ENCODE measurements at regions not wholly inside any gene's neighbourhood (a gene's known extent, or its start where the extent isn't known, plus 50 kb on each side); places are given as distances from the start of the nearest gene placed in this dataset.
A peak's percentile ranks its signal among the peaks of the same experiment; 100 is the strongest.
"Not testable (repeated sequence)": the region's sequence is repeated elsewhere in the genome, so short reads cannot be mapped to it uniquely, and the experiment has no call there.

GRCh38 chr7:114076392-114077157, 157.8 kb upstream of the PPP1R3A start:
- H3K27ac ChIP-seq (ENCODE audit: low read depth, low read length); H3K18ac ChIP-seq (ENCODE audit: low read length); H3K4me3 ChIP-seq (ENCODE audit: low read depth, low read length); H3K4ac ChIP-seq (ENCODE audit: low read depth, low read length); H3K79me1 ChIP-seq (ENCODE audit: low read length); H3K79me2 ChIP-seq (ENCODE audit: control insufficient read depth, insufficient read depth, low read length, poor library complexity); H2BK120ac ChIP-seq (ENCODE audit: insufficient read depth, low read length, poor library complexity); DNase-seq; H2AK5ac ChIP-seq (ENCODE audit: low read length); H3K14ac ChIP-seq (ENCODE audit: low read length); H4K8ac ChIP-seq (ENCODE audit: low read depth, low read length); H2BK12ac ChIP-seq (ENCODE audit: low read length); H2BK5ac ChIP-seq (ENCODE audit: low read depth, low read length, poor library complexity); H3K4me1 ChIP-seq (ENCODE audit: control insufficient read depth in 1 of 2, insufficient read depth in 2 of 2, low read length in 2 of 2); H3K9me3 ChIP-seq (ENCODE audit: insufficient read depth, low read depth, low read length); H3K23ac ChIP-seq (ENCODE audit: low read length); H3K36me3 ChIP-seq (ENCODE audit: control insufficient read depth in 1 of 2, insufficient read depth in 2 of 2, low read length in 2 of 2); H4K12ac ChIP-seq (ENCODE audit: low read depth, low read length); H2AFZ ChIP-seq (ENCODE audit: insufficient read depth, low read length, poor library complexity); H3K4me2 ChIP-seq (ENCODE audit: low read length); H3K27me3 ChIP-seq (ENCODE audit: insufficient read depth, low read length); H4K91ac ChIP-seq (ENCODE audit: low read depth, low read length); H3K9ac ChIP-seq (ENCODE audit: low read length): not testable (repeated sequence)
- no CpG with 5 or more reads among the region's 38 CpGs for WGBS (ENCODE audit: extremely low coverage, insufficient coverage, insufficient read length)

- no peak overlapping the region for H3K14ac ChIP-seq (ENCODE audit: low read length)
- no peaks in the 10 kb centered on the region for H3K36me3 ChIP-seq (ENCODE audit: control insufficient read depth in 1 of 2, insufficient read depth in 2 of 2, low read length in 2 of 2)
- H2BK5ac ChIP-seq (ENCODE audit: low read depth, low read length, poor library complexity), result no peak overlapping the region
- no peak overlapping the region for H3K9ac ChIP-seq (ENCODE audit: low read length)
- no peak overlapping the region for H4K12ac ChIP-seq (ENCODE audit: low read depth, low read length)
- no peak overlapping the region for H3K4me2 ChIP-seq (ENCODE audit: low read length)
- no peak for DNase-seq
- H3K18ac ChIP-seq (ENCODE audit: low read length), result no peak overlapping the region
- no CpG with 5 or more reads among the region's 2 CpGs for WGBS (ENCODE audit: extremely low coverage, insufficient coverage, insufficient read length)
- no peak overlapping the region for H4K8ac ChIP-seq (ENCODE audit: low read depth, low read length)
- H3K4me3 ChIP-seq (ENCODE audit: low read depth, low read length), result no peak overlapping the region
- H3K27ac ChIP-seq (ENCODE audit: low read depth, low read length), result no peak overlapping the region
- no peaks in the 10 kb centered on the region for H3K4me1 ChIP-seq (ENCODE audit: control insufficient read depth in 1 of 2, insufficient read depth in 2 of 2, low read length in 2 of 2)
- no peak overlapping the region for H2BK120ac ChIP-seq (ENCODE audit: insufficient read depth, low read length, poor library complexity)
- H2AFZ ChIP-seq (ENCODE audit: insufficient read depth, low read length, poor library complexity), result no peak overlapping the region
- no peaks in the 10 kb centered on the region for H3K27me3 ChIP-seq (ENCODE audit: insufficient read depth, low read length)
- no peak overlapping the region for H2BK12ac ChIP-seq (ENCODE audit: low read length)
- no peak overlapping the region for H2AK5ac ChIP-seq (ENCODE audit: low read length)
- H3K79me2 ChIP-seq (ENCODE audit: control insufficient read depth, insufficient read depth, low read length, poor library complexity), result no peaks in the 10 kb centered on the region
- H3K79me1 ChIP-seq (ENCODE audit: low read length), result no peaks in the 10 kb centered on the region
- no peaks in the 10 kb centered on the region for H3K9me3 ChIP-seq (ENCODE audit: insufficient read depth, low read depth, low read length)
- H3K23ac ChIP-seq (ENCODE audit: low read length), result no peak overlapping the region
- no peak overlapping the region for H3K4ac ChIP-seq (ENCODE audit: low read depth, low read length)
- H4K91ac ChIP-seq (ENCODE audit: low read depth, low read length), result no peak overlapping the region
Observed at GRCh38 chr7:114073701-114074100, 154.9 kb upstream of the PPP1R3A start.

- no peak overlapping the region for H3K4me3 ChIP-seq (ENCODE audit: low read depth, low read length)
- no peaks in the 10 kb centered on the region for H3K36me3 ChIP-seq (ENCODE audit: control insufficient read depth in 1 of 2, insufficient read depth in 2 of 2, low read length in 2 of 2)
- no peak overlapping the region for H2AFZ ChIP-seq (ENCODE audit: insufficient read depth, low read length, poor library complexity)
- H4K91ac ChIP-seq (ENCODE audit: low read depth, low read length), result no peak overlapping the region
- no peak overlapping the region for H3K18ac ChIP-seq (ENCODE audit: low read length)
- H3K4me1 ChIP-seq (ENCODE audit: control insufficient read depth in 1 of 2, insufficient read depth in 2 of 2, low read length in 2 of 2), result no peaks in the 10 kb centered on the region
- H3K27ac ChIP-seq (ENCODE audit: low read depth, low read length), result no peak overlapping the region
- H3K27me3 ChIP-seq (ENCODE audit: insufficient read depth, low read length), result no peaks in the 10 kb centered on the region
- H3K9ac ChIP-seq (ENCODE audit: low read length), result no peak overlapping the region
- no peaks in the 10 kb centered on the region for H3K9me3 ChIP-seq (ENCODE audit: insufficient read depth, low read depth, low read length)
- no peak overlapping the region for H3K4me2 ChIP-seq (ENCODE audit: low read length)
- H4K8ac ChIP-seq (ENCODE audit: low read depth, low read length), result no peak overlapping the region
- no peaks in the 10 kb centered on the region for H3K79me1 ChIP-seq (ENCODE audit: low read length)
- H2AK5ac ChIP-seq (ENCODE audit: low read length), result no peak overlapping the region
- no peak overlapping the region for H3K14ac ChIP-seq (ENCODE audit: low read length)
- no peak overlapping the region for H2BK12ac ChIP-seq (ENCODE audit: low read length)
- no peak overlapping the region for H2BK120ac ChIP-seq (ENCODE audit: insufficient read depth, low read length, poor library complexity)
- peak in 1 of 2 donors; percentile 42 for DNase-seq
- H3K4ac ChIP-seq (ENCODE audit: low read depth, low read length), result no peak overlapping the region
- H3K23ac ChIP-seq (ENCODE audit: low read length), result no peak overlapping the region
- H2BK5ac ChIP-seq (ENCODE audit: low read depth, low read length, poor library complexity), result no peak overlapping the region
- no peaks in the 10 kb centered on the region for H3K79me2 ChIP-seq (ENCODE audit: control insufficient read depth, insufficient read depth, low read length, poor library complexity)
- H4K12ac ChIP-seq (ENCODE audit: low read depth, low read length), result no peak overlapping the region
Observed at GRCh38 chr7:114070246-114070645, 151.4 kb upstream of the PPP1R3A start.

GRCh38 chr7:114062810-114063209, 144.0 kb upstream of the PPP1R3A start:
- Histone ChIP-seq H3K36me3 (ENCODE audit: control insufficient read depth in 1 of 2, insufficient read depth in 2 of 2, low read length in 2 of 2) (no peaks in the 10 kb centered on the region), H3K4me1 (ENCODE audit: control insufficient read depth in 1 of 2, insufficient read depth in 2 of 2, low read length in 2 of 2) (no peaks in the 10 kb centered on the region), H3K9me3 (ENCODE audit: insufficient read depth, low read depth, low read length) (no peaks in the 10 kb centered on the region), H2BK5ac (ENCODE audit: low read depth, low read length, poor library complexity) (no peak overlapping the region), H3K79me1 (ENCODE audit: low read length) (no peaks in the 10 kb centered on the region), H4K8ac (ENCODE audit: low read depth, low read length) (no peak overlapping the region), H2AK5ac (ENCODE audit: low read length) (no peak overlapping the region), H3K27me3 (ENCODE audit: insufficient read depth, low read length) (no peaks in the 10 kb centered on the region), H2BK120ac (ENCODE audit: insufficient read depth, low read length, poor library complexity) (no peak overlapping the region), H3K79me2 (ENCODE audit: control insufficient read depth, insufficient read depth, low read length, poor library complexity) (no peaks in the 10 kb centered on the region), H3K4ac (ENCODE audit: low read depth, low read length) (no peak overlapping the region), H3K9ac (ENCODE audit: low read length) (no peak overlapping the region), H2AFZ (ENCODE audit: insufficient read depth, low read length, poor library complexity) (no peak overlapping the region), H3K23ac (ENCODE audit: low read length) (no peak overlapping the region), H3K27ac (ENCODE audit: low read depth, low read length) (no peak overlapping the region), H3K18ac (ENCODE audit: low read length) (no peak overlapping the region), H3K4me2 (ENCODE audit: low read length) (no peak overlapping the region), H4K12ac (ENCODE audit: low read depth, low read length) (no peak overlapping the region), H3K14ac (ENCODE audit: low read length) (no peak overlapping the region), H3K4me3 (ENCODE audit: low read depth, low read length) (no peak overlapping the region), H4K91ac (ENCODE audit: low read depth, low read length) (no peak overlapping the region), H2BK12ac (ENCODE audit: low read length) (no peak overlapping the region)
- no peak for DNase-seq
- WGBS (ENCODE audit: extremely low coverage, insufficient coverage, insufficient read length), result no CpG with 5 or more reads among the region's 3 CpGs
